HEK293 (cell line): ENCODE measurements at regions not wholly inside any gene's neighbourhood (a gene's known extent, or its start where the extent isn't known, plus 50 kb on each side); places are given as distances from the start of the nearest gene placed in this dataset.

Source experiments
- EGR2 ChIP-seq: fragments of 450-650 bp; formaldehyde crosslinking; IDR thresholded peaks from 2 replicates; pipeline ENCODE4 v1.5.1; 2016; ENCODE audit warnings: low read depth, missing biosample characterization, missing genetic modification characterization
- ELK4 ChIP-seq: IDR thresholded peaks from 2 replicates; pipeline ENCODE4 v1.6.1; 2011; ENCODE audit warnings: mild to moderate bottlenecking, low read depth, low read length, borderline replicate concordance
- OSR2 ChIP-seq: fragments of 450-650 bp; formaldehyde crosslinking; IDR thresholded peaks from 2 replicates; pipeline ENCODE4 v1.5.1; 2016; ENCODE audit warnings: missing biosample characterization, missing genetic modification characterization
- PRDM1 ChIP-seq: fragments of 450-650 bp; formaldehyde crosslinking; IDR thresholded peaks from 2 replicates; pipeline ENCODE4; 2016; ENCODE audit warnings: missing biosample characterization, missing genetic modification characterization
- REST ChIP-seq: fragments of 450-650 bp; formaldehyde crosslinking; IDR thresholded peaks from 2 replicates; pipeline ENCODE4 v1.5.1; 2016; ENCODE audit warnings: missing biosample characterization, missing genetic modification characterization
- ZBTB21 ChIP-seq: fragments of 450-650 bp; formaldehyde crosslinking; IDR thresholded peaks from 2 replicates; pipeline ENCODE4 v1.5.1; 2017; ENCODE audit warnings: missing biosample characterization, missing genetic modification characterization
- ZBTB26 ChIP-seq: fragments of 450-650 bp; formaldehyde crosslinking; optimal IDR thresholded peaks from 2 replicates; pipeline ENCODE3; 2016; ENCODE audit warnings: missing biosample characterization, mild to moderate bottlenecking, missing genetic modification characterization
- ZNF221 ChIP-seq: fragments of 450-650 bp; formaldehyde crosslinking; IDR thresholded peaks from 2 replicates; pipeline ENCODE4 v1.5.1; 2017; ENCODE audit warnings: missing biosample characterization, missing genetic modification characterization, borderline replicate concordance
- ZNF24 ChIP-seq: fragments of 450-650 bp; formaldehyde crosslinking; IDR thresholded peaks from 2 replicates; pipeline ENCODE4 v1.5.1; 2016; ENCODE audit warnings: missing biosample characterization, missing genetic modification characterization
- ZNF416 ChIP-seq: fragments of 450-650 bp; formaldehyde crosslinking; IDR thresholded peaks from 2 replicates; pipeline ENCODE4 v1.5.1; 2016; ENCODE audit warnings: missing biosample characterization, missing genetic modification characterization
- ZNF426 ChIP-seq: fragments of 450-650 bp; formaldehyde crosslinking; IDR thresholded peaks from 2 replicates; pipeline ENCODE4 v1.5.1; 2017; ENCODE audit warnings: missing biosample characterization, missing genetic modification characterization, mild to moderate bottlenecking, inconsistent platforms, moderate library complexity
- ZNF449 ChIP-seq: fragments of 450-650 bp; formaldehyde crosslinking; IDR thresholded peaks from 2 replicates; pipeline ENCODE4 v1.5.1; 2017; ENCODE audit warnings: missing biosample characterization, mild to moderate bottlenecking, missing genetic modification characterization, moderate library complexity
- ZNF510 ChIP-seq: fragments of 450-650 bp; formaldehyde crosslinking; IDR thresholded peaks from 2 replicates; pipeline ENCODE4 v1.5.1; 2018; ENCODE audit warnings: mild to moderate bottlenecking, missing genetic modification characterization, missing biosample characterization; ENCODE audit not compliant: insufficient replicate concordance
- ZNF513 ChIP-seq: fragments of 450-650 bp; IDR thresholded peaks from 2 replicates; pipeline ENCODE4 v1.5.1; 2018; ENCODE audit warnings: missing biosample characterization, missing genetic modification characterization
- ZNF518A ChIP-seq: fragments of 450-650 bp; formaldehyde crosslinking; conservative IDR thresholded peaks from 2 replicates; pipeline ENCODE4 v1.5.1; 2016; ENCODE audit warnings: low read depth, missing biosample characterization, missing genetic modification characterization
- ZNF610 ChIP-seq: fragments of 450-650 bp; formaldehyde crosslinking; IDR thresholded peaks from 2 replicates; pipeline ENCODE4 v1.5.1; 2016; ENCODE audit warnings: missing biosample characterization, missing genetic modification characterization, borderline replicate concordance
- ZNF747 ChIP-seq: fragments of 450-650 bp; formaldehyde crosslinking; IDR thresholded peaks from 2 replicates; pipeline ENCODE4 v1.5.1; 2016; ENCODE audit warnings: missing biosample characterization, missing genetic modification characterization
- ZNF768 ChIP-seq: fragments of 450-650 bp; formaldehyde crosslinking; IDR thresholded peaks from 2 replicates; pipeline ENCODE4 v1.5.1; 2018; ENCODE audit warnings: missing biosample characterization, mild to moderate bottlenecking, missing genetic modification characterization
- ZSCAN23 ChIP-seq: fragments of 450-650 bp; formaldehyde crosslinking; IDR thresholded peaks from 2 replicates; pipeline ENCODE4 v1.5.1; 2016; ENCODE audit warnings: missing biosample characterization, missing genetic modification characterization

GRCh38 chr10:55631071-55631654 is 729.9 kb downstream of the ZWINT start (continued):
- peak; percentile 90 for TF ChIP-seq ZBTB26 (tag by site-specific recombination)
- TF ChIP-seq REST (tag by site-specific recombination) = no peak
- no peak for TF ChIP-seq ZNF510 (tag by site-specific recombination)
- no peak for TF ChIP-seq PRDM1 (tag by site-specific recombination)
- TF ChIP-seq ZNF449 = peak; percentile 21; the same call in 1 of the 2 replicates
- TF ChIP-seq ZNF610 (tag by site-specific recombination) = no peak
- TF ChIP-seq ZNF416 = no peak
- no peak for TF ChIP-seq ZBTB21 (tag by site-specific recombination)
- TF ChIP-seq ZSCAN23 (tag by site-specific recombination) = no peak
- no peak for TF ChIP-seq ZNF747 (tag by site-specific recombination)
- TF ChIP-seq ZNF768 = no peak
- no peak for TF ChIP-seq ZNF518A
- TF ChIP-seq EGR2 (tag by site-specific recombination) = no peak
- TF ChIP-seq OSR2 = peak; percentile 56; the same call in 1 of the 2 replicates
- TF ChIP-seq ZNF221 (tag by site-specific recombination) = no peak
- no peak for TF ChIP-seq ZNF513 (tag by site-specific recombination)
- TF ChIP-seq ZNF24 (tag by site-specific recombination) = no peak
- no peak for TF ChIP-seq ELK4
- no peak for TF ChIP-seq ZNF426 (tag by site-specific recombination)
